NCI-H1694 treated with DMSO at 0.1 percent for 48 hours (cell line): ENCODE measurements at regions not wholly inside any gene's neighbourhood (a gene's known extent, or its start where the extent isn't known, plus 50 kb on each side); places are given as distances from the start of the nearest gene placed in this dataset.
A peak's percentile ranks its signal among the peaks of the same experiment; 100 is the strongest.

ENCODE experiments used
- DNase-seq: peaks from one replicate; lab custom pipeline; 2025; lab: John Stamatoyannopoulos, UW

DNA sequence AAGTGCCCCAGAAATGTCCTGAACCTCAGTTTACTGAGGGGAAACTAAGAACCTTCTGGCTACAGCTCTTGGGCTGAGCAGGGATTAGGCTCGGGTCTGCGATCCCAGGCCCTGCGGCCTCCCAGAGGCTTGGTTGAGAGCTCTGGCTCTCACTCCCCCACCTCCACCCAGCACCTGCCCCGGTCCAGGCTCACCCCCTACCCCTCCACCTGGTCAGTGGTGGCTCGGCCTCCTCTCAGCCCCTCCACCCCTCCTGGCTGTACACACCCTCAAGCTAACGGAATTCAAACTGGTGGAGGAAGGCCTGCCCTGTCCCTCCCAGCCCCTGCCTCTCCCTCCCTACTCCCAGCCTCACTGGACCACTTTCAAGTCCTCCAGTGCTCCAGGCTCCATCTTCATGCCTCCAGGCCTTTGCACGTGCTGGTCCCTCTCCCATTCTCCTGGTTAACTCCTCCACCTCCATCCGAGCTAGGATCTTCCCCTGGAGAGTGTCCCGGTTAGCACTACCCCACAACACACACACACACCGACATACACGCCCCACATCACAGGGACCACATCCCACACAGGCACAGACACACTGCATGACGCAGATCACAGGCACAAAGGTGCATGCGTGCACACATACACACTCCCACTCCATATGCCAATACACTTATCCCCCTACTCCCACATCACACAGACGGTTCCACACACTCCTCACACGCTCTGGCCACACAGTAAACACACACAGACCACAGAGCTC lies 130.9 kb downstream of the C9orf50 start:
- peak; percentile 27 for DNase-seq

GRCh38 chr9:129487658-129488483 lies 133.0 kb downstream of the C9orf50 start:
- peak; percentile 55 for DNase-seq

- DNase-seq: no peak
Measured at GRCh38 chr9:129486756-129487657, 133.9 kb downstream of the C9orf50 start.

DNA sequence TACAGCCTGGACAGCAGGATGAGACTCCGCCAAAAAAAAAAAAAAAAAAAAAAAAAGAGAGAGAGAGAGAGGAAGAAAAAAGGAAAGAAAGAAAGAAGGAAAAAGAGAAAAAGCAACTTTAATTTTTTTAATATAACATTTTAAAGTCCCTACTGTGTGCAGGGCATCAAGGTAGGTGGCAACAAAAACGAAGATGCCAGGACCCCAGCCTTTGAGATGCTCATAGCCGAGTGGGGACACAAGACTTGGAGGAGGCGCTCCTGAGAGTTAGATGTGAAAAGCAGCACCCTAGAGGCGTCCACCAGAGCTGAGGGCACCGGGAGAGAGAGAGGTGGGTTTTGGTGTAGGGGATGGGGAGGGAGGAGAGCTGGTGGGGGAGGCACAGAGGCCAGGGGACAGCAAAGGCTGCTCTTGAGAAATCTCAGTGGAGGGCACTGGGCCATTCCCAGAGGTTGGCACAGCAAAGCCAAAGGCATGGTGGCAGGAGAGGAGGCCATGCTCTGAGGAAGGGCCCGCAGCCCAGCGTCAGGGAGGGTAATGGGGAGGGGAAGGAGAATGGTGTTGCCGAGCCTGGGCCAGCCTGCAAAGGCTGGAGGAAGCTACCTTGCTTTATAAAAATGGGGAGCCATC lies 135.6 kb downstream of the C9orf50 start:
- DNase-seq: no peak

DNA sequence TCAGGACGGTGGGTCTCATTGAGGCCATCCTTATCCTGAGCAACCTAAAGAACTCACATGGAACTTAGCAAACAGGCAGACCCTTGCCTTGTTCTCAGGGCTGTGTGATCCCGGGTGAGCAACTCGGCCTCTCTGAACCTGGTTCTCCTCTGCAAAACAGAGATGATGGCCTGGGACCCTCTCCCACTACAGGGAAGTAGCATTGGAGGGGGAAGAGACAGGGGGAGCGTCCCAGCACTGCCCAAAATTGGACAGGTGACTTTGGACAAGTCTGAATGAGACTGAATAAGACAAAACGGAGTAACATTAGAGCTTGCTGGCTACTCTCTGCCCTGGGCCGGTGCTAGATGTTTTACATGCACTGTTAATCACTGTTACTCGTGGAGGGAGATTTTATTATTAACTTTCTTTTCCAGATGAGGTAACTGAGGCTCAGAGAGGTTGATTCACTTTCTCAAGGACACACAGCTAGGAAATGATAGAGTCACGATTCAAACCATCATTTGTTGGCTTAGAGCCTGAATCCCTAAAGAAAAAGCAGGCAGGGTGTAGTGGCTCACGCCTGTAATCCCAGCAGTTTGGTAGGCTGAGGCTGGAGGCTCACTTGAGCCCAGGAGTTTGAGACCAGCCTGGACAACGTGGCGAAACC lies 136.4 kb downstream of the C9orf50 start:
- no peak for DNase-seq

DNA sequence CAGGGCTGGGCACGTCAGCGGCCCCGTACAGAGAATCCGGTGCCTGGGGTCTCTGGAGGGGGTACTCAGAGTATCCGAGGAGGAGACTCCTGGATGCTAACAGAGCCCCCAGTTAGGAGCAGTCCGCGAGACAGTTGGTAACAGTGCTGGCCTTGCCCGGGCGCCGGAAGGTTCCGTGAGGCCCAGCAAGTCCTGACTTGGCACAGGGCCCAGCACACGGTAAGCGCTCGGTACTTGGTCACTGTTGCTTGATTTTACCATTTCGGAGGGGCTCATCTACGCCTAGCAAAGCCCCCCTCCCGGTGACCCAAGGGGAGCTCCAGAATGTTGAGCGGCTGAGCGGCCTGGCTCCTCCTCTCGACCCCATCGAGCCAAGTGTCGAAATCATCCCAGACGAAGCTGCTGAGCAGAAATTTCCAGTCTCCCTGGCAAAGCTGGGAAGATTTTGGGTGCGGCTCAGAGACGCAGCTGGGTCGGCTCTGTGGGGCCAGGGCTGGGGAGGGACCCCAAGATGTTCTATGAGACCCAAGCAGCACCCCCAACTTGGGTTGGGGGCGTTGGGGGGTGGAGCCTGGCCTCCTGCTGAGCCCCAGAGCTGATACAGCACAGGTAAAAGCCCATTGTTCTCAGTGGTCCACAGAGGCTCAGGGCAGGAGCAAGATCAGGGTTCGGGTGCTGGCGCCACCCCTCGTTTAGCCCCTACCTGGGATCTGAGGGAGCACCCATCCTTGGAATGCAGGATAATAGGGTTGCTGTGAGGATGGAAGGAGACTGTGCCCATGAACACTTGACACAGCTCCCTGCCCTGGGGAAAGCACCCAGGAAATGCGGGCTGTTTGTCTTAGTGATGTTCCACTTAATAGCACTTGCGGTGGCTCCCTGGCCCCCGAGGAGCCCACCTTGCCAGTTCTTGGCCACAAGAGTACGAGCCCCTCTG lies 137.2 kb downstream of the C9orf50 start:
- peak; percentile 63 for DNase-seq

GRCh38 chr9:129482521-129483414 lies 138.1 kb downstream of the C9orf50 start:
- peak; percentile 58 for DNase-seq

GRCh38 chr9:129481810-129482511 lies 138.9 kb downstream of the C9orf50 start:
- no peak for DNase-seq

GRCh38 chr9:129481424-129481809 lies 139.5 kb downstream of the C9orf50 start:
- DNase-seq: no peak

GRCh38 chr9:129480745-129481144 lies 140.2 kb downstream of the C9orf50 start:
- no peak for DNase-seq

- DNase-seq: no peak
Measured at GRCh38 chr9:129480227-129480626, 140.7 kb downstream of the C9orf50 start.

DNA sequence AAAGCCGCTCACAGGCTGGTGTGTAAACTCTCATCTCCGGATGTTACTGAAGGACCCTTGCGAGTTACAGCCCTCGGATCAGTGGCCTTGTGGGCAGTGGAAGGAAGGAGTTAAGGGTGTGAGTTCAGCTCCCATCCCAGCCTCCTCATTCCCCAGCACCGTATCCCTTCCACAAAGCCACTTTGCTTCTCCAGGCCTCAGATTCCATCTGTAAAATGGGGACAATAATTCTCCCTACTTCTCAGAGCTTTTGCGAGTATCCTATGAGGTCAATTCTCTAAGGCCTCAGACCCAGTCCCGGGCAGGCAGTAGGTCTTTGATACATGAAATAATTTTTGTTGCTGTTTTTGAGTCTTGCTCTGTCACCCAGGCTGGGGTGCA lies 141.3 kb downstream of the C9orf50 start:
- DNase-seq: no peak

DNA sequence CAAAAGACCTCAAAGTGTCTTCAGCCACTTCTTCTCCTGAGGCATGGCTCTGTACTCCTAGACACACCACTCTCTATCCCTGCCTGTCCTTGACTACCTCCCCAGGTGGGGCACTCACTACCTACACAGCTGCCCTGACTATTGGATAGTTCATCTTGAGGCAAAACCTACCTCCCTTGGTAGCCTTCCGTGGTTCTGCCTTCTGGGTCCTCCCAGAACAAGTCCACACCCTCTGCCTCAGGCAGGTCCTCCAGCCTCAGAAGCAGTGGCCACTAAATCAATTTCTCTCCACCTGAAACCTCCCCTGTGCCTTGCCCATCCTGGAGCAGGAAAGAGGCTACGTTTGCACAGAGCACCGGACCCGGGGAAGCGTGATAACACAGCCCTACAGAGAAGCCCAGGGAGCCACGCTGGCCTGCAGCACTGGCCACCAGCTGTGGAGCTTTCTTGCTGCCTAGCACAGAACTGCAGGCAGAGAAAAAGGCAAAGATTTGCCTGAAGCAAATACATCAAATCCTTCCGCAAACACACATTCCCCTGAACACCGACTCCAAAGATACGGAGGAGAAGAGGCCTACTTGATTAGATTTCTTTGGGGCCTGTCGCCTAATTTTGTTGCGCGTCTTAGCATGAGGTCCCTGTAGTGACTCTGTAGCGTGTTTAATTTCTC lies 141.8 kb downstream of the C9orf50 start:
- DNase-seq: no peak

DNA sequence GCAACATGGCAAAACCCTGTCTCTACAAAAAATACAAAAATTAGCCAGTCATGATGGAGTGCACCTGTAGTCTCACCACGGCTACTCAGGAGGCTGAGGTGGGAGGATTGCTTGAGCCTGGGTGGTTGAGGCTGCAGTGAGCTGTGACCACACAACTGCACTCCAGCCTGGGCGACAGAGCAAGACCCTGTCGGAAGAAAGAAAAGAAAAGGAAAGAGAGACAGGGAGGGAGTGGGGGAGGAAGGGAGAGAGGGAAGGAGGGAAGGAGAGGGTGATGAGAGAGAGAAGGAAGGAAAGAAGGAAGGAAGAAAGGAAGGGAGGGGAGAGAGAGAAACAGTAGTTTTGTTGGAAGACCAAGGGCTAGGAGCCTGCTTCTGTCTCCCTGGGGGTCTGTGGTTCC lies 142.4 kb downstream of the C9orf50 start:
- no peak for DNase-seq

DNA sequence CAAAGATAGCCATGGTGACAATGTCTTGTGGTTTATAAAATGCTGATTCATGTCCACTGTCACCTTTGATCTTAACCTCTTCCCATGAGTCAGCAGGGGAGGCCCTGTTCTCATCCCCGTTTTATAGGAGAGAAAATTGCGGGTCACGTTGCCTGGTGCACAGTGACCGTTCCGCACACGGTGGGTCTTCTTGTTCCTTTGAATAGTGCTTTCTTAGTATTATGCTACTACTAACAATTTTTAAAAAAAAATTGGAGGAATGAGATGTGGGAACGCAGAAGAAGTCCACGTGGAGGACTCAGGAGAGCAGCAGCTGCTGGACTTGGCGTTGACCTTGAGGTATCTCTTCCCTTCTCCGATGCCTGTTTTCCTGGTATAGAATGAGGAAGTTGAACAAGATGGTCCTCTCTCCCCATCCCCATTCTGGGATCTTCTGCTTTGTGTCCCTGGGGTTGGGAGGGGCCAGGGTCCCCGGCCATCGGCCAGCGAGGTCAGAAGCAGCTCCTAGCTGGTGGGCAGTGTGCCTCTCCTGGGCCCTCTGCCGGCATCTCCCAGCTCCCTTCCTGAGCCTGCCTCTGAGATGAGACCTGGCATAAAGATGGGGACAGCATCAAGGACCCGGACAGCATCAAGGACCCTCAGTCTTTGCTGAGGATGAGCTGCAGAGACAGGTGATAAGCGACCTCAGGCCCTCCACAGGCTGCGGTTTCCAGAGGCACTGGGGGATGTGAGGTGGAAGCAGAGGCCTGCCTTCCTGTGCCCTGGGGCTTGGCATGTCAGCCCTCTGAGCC lies 143.9 kb downstream of the C9orf50 start:
- DNase-seq: no peak

GRCh38 chr9:129474740-129475404 lies 146.0 kb downstream of the C9orf50 start:
- no peak for DNase-seq
